Chondrocyte (in vitro differentiated cells): ENCODE measurements at regions not wholly inside any gene's neighbourhood (a gene's known extent, or its start where the extent isn't known, plus 50 kb on each side); places are given as distances from the start of the nearest gene placed in this dataset.

ENCODE experiments used
- DNase-seq: peaks from one replicate; pipeline ENCODE4 v3.0.0; 2021; ENCODE audit warnings: mixed read lengths, low spot score
- H3K27ac Mint-ChIP-seq: one replicate; pipeline ENCODE4 v1.8.0; 2021; ENCODE audit warnings: mild to moderate bottlenecking, moderate library complexity, mixed read lengths; ENCODE audit not compliant: unreplicated experiment
- H3K27me3 Mint-ChIP-seq: 2 replicates; pipeline ENCODE4 v1.8.0; 2021; ENCODE audit warnings: low read depth, mixed read lengths
- H3K36me3 Mint-ChIP-seq: 2 replicates; pipeline ENCODE4 v1.8.0; 2021; ENCODE audit warnings: low read depth, mixed read lengths
- H3K4me1 Mint-ChIP-seq: 2 replicates; pipeline ENCODE4 v1.8.0; 2021; ENCODE audit warnings: low read depth, mild to moderate bottlenecking, mixed read lengths
- H3K4me3 Mint-ChIP-seq: one replicate; pipeline ENCODE4 v1.8.0; 2021; ENCODE audit warnings: mild to moderate bottlenecking, moderate library complexity, mixed read lengths; ENCODE audit not compliant: unreplicated experiment
- H3K9me3 Mint-ChIP-seq: 2 replicates; pipeline ENCODE4 v1.8.0; 2021; ENCODE audit warnings: low read depth, mixed read lengths
- CTCF ChIP-seq: fragments of 200-600 bp; sonication (generic); IDR thresholded peaks from 2 replicates; pipeline ENCODE4 v1.5.0; 2021; ENCODE audit warnings: antibody characterized with exemption, mild to moderate bottlenecking, moderate library complexity

DNA sequence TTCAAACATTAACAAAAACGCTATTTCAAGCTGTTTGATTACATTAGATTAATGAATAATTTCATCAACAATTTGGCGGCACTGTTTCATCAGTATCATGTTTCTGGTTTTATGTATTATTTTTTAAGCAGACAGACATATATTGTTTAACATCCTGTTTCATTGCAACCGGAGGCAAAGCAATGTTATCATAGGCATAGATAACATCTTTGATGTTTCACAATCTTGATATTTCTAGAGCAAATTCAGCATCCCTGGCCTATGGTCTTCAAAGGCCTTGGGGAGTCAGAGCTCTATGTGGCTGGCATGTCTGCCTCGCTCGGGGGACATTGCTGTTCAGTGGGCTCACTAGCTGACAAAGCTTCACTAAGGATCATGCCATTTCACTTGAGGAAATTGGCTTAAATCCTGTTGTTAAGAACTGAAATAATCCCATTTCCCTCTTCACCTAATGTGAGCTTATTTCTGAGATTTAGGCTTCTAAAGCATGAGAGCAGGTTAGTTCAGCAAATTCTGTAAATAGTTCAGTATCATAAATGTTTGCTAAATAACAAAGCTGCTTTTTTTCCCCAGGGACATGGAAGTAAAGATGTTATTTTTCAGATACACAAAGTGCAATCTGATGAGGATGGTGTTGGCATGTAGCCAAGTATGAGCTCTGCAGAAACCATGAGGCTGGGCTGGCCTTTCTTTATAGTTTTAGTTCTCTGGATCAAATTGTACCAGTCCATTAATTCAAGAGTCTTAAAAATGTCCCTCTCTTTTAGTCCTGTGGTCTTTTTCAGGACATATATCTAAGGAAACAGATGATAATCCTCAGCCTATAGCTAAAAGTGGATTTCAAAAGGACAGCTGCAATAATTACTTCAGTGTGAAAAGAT is 941.4 kb downstream of the PLOD2 start:
- Mint-ChIP-seq H3K4me1 (no peaks in the 10 kb centered on the region), H3K36me3 (no peaks in the 10 kb centered on the region), H3K4me3 (no peak overlapping the region), H3K27me3 (peaks cover 2% of the 10 kb centered on the region), H3K9me3 (no peaks in the 10 kb centered on the region), H3K27ac (no peak overlapping the region)
- TF ChIP-seq CTCF = no peak
- no peak for DNase-seq

DNA sequence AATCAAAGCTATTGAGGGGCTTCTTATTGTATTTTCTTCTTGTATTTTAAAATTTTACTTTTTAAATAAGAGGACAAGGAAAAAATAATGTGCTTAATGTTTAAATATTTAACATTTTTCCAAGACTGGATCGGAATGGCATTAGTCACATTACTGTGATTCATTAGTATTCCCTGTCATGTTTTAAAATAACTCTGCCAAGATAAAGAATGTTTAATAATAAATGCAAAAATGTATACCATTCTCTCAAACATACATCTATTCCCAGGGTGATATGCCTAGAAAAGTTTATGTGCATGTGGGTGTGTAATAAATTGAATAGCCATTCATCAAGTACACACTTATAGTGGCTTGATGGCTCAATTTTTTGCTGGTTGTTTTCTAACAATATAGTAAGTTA is 936.1 kb downstream of the PLOD2 start:
- H3K27ac Mint-ChIP-seq = no peak overlapping the region
- no peaks in the 10 kb centered on the region for H3K27me3 Mint-ChIP-seq
- no peaks in the 10 kb centered on the region for H3K4me1 Mint-ChIP-seq
- no peaks in the 10 kb centered on the region for H3K36me3 Mint-ChIP-seq
- DNase-seq = no peak
- no peak for TF ChIP-seq CTCF
- no peaks in the 10 kb centered on the region for H3K9me3 Mint-ChIP-seq
- no peak overlapping the region for H3K4me3 Mint-ChIP-seq

GRCh38 chr3:145243875-145244274 is 917.1 kb downstream of the PLOD2 start:
- TF ChIP-seq CTCF = no peak
- H3K4me1 Mint-ChIP-seq = peaks cover 12% of the 10 kb centered on the region
- H3K36me3 Mint-ChIP-seq = peaks cover 5% of the 10 kb centered on the region
- peaks cover 15% of the 10 kb centered on the region for H3K9me3 Mint-ChIP-seq
- H3K27ac Mint-ChIP-seq = no peak overlapping the region
- no peak overlapping the region for H3K4me3 Mint-ChIP-seq
- no peaks in the 10 kb centered on the region for H3K27me3 Mint-ChIP-seq
- DNase-seq = no peak

GRCh38 chr3:145244327-145244726 is 916.7 kb downstream of the PLOD2 start:
- peaks cover 12% of the 10 kb centered on the region for H3K4me1 Mint-ChIP-seq
- no peak overlapping the region for H3K27ac Mint-ChIP-seq
- peaks cover 19% of the 10 kb centered on the region for H3K9me3 Mint-ChIP-seq
- TF ChIP-seq CTCF = no peak
- no peaks in the 10 kb centered on the region for H3K27me3 Mint-ChIP-seq
- DNase-seq = no peak
- peaks cover 6% of the 10 kb centered on the region for H3K36me3 Mint-ChIP-seq
- no peak overlapping the region for H3K4me3 Mint-ChIP-seq

GRCh38 chr3:145246291-145246690 is 914.7 kb downstream of the PLOD2 start:
- H3K9me3 Mint-ChIP-seq = peaks cover 24% of the 10 kb centered on the region
- H3K27me3 Mint-ChIP-seq = no peaks in the 10 kb centered on the region
- DNase-seq = no peak
- no peak for TF ChIP-seq CTCF
- H3K4me3 Mint-ChIP-seq = no peak overlapping the region
- no peak overlapping the region for H3K27ac Mint-ChIP-seq
- H3K36me3 Mint-ChIP-seq = peaks cover 9% of the 10 kb centered on the region
- H3K4me1 Mint-ChIP-seq = peaks cover 12% of the 10 kb centered on the region
